K562 (cell line): ENCODE measurements at regions not wholly inside any gene's neighbourhood (a gene's known extent, or its start where the extent isn't known, plus 50 kb on each side); places are given as distances from the start of the nearest gene placed in this dataset.
"Not testable (repeated sequence)": the region's sequence is repeated elsewhere in the genome, so short reads cannot be mapped to it uniquely, and the experiment has no call there.

ENCODE experiments used
- ATAC-seq: fragments of 200-7000 bp; cut with Tn5 transposase; 3 replicates; pipeline ENCODE4 v1.9.1; 2020; ENCODE audit warnings: moderate library complexity
- BruUV-seq: library from RNA; stranded (reverse); fragments of 400-500 nt; replicated peaks from 2 replicates; lab custom pipeline; 2021; lab: Mats Ljungman, UMichigan
- CTCF ChIA-PET: fragments of 300-600 bp; formaldehyde crosslinking; extraction: SDS; loops from one replicate; lab custom pipeline; 2021; ENCODE audit warnings: low intra/inter-chr PET ratio; lab: Yijun Ruan, JAX
- POLR2A ChIA-PET: fragments of 300-600, 350-650 bp; sonication (Branson Sonifier 250); formaldehyde crosslinking; extraction: SDS; loops from one replicate; lab custom pipeline; 2021; ENCODE audit warnings: antibody characterized with exemption, inconsistent platforms; lab: Yijun Ruan, JAX
- DNase-seq, 4 experiments: peaks; one replicate each; pipeline versions ENCODE4 v3.0.0 to v3.0.0-alpha.2; 2011 to 2018; ENCODE audit warnings: low spot score in 3 of 4, mixed read lengths in 3 of 4; ENCODE audit errors: extremely low read depth in 1 of 4
- FAIRE-seq: peaks from 2 replicates; lab custom pipeline; 2011; peaks lifted over from hg19 to GRCh38; lab: Jason Lieb, UNC
- H2AFZ ChIP-seq: 2 replicates; pipeline ENCODE4 v1.6.0; 2011; ENCODE audit warnings: low read depth, low read length, control low read depth, inconsistent platforms
- H3K27ac ChIP-seq: fragments of 200-600 bp; 3 replicates; pipeline ENCODE4 v1.8.0; 2011; ENCODE audit warnings: low read depth, mild to moderate bottlenecking, control low read depth, inconsistent platforms, low read length, moderate library complexity, mixed read lengths; ENCODE audit errors: extremely low read depth
- H3K27me3 ChIP-seq, 2 experiments: fragments of 300-600 bp in 1 of 2; 2 replicates in 1 of 2; 3 replicates in 1 of 2; pipeline versions ENCODE4 v1.6.0 to v1.8.0; 2011; ENCODE audit warnings: inconsistent platforms in 2 of 2, low read length in 2 of 2, mild to moderate bottlenecking in 1 of 2, mixed read lengths in 1 of 2, moderate library complexity in 1 of 2; ENCODE audit not compliant: control insufficient read depth in 2 of 2, insufficient read depth in 2 of 2
- H3K36me3 ChIP-seq: fragments of 300-600 bp; 3 replicates; pipeline ENCODE4 v1.8.0; 2011; ENCODE audit warnings: mild to moderate bottlenecking, low read length, inconsistent platforms; ENCODE audit not compliant: control insufficient read depth, insufficient read depth
- H3K4me1 ChIP-seq, 2 experiments: fragments of 200-600 bp in 1 of 2; replicated peaks in 1 of 2; 2 replicates in 1 of 2; 3 replicates in 1 of 2; pipeline versions ENCODE4 v1.5.1 to v1.8.0; 2011; ENCODE audit warnings: inconsistent platforms in 2 of 2, low read length in 2 of 2, mild to moderate bottlenecking in 1 of 2, mixed read lengths in 1 of 2, moderate library complexity in 1 of 2; ENCODE audit not compliant: control insufficient read depth in 2 of 2, insufficient read depth in 2 of 2
- H3K4me2 ChIP-seq: 2 replicates; pipeline ENCODE4 v1.6.1; 2011; ENCODE audit warnings: low read length, control low read depth, inconsistent platforms, mixed read lengths; ENCODE audit not compliant: insufficient read depth
- H3K4me3 ChIP-seq: fragments of 200-600 bp; sonication (generic), shearing (Covaris generic); 2 replicates; pipeline ENCODE4 v1.5.1; 2016; ENCODE audit warnings: control low read depth, inconsistent platforms
- H3K79me2 ChIP-seq: fragments of 200-600 bp; 3 replicates; pipeline ENCODE4 v1.8.0; 2011; ENCODE audit warnings: low read length, inconsistent platforms; ENCODE audit not compliant: control insufficient read depth, insufficient read depth
- H3K9ac ChIP-seq, 2 experiments: 2 replicates each; pipeline versions ENCODE4 v1.6.0 to v1.6.1; 2011; ENCODE audit warnings: low read depth in 2 of 2, low read length in 2 of 2, control low read depth in 1 of 2, inconsistent platforms in 1 of 2, mild to moderate bottlenecking in 1 of 2, mixed read lengths in 1 of 2; ENCODE audit not compliant: insufficient read depth in 1 of 2
- H3K9me1 ChIP-seq: one replicate; pipeline ENCODE4 v1.6.0; 2011; ENCODE audit warnings: inconsistent platforms, mild to moderate bottlenecking, low read length, moderate library complexity; ENCODE audit not compliant: control insufficient read depth, insufficient read depth
- H3K9me3 ChIP-seq: replicated peaks from 2 replicates; pipeline ENCODE4 v1.5.1; 2011; ENCODE audit warnings: low read depth, low read length, inconsistent platforms; ENCODE audit not compliant: control insufficient read depth, insufficient read depth
- H4K20me1 ChIP-seq: replicated peaks from 2 replicates; pipeline ENCODE4 v1.6.1; 2011; ENCODE audit warnings: low read length, inconsistent platforms, mixed read lengths; ENCODE audit not compliant: control insufficient read depth, insufficient read depth
- C11orf30 ChIP-seq: fragments of 450-650 bp; IDR thresholded peaks from 2 replicates; pipeline ENCODE4 v1.6.1; 2016; ENCODE audit warnings: low read depth, mild to moderate bottlenecking
- CTCF ChIP-seq, 3 experiments: IDR thresholded peaks in 2 of 3; conservative IDR thresholded peaks in 1 of 3; 2 replicates each; pipeline ENCODE4 v1.5.1; 2011 to 2012; ENCODE audit warnings: low read length in 3 of 3, mild to moderate bottlenecking in 3 of 3, control low read depth in 2 of 3, improper control_type of control experiment in 1 of 3, inconsistent platforms in 1 of 3, low read depth in 1 of 3, mixed read lengths in 1 of 3, moderate library complexity in 1 of 3; ENCODE audit not compliant: insufficient read depth in 2 of 3
- ESRRB ChIP-seq: fragments of 250-450 bp; sonication (Bioruptor Pico); IDR thresholded peaks from 2 replicates; pipeline ENCODE4 v1.5.0; 2020; ENCODE audit warnings: mild to moderate bottlenecking, moderate library complexity, borderline replicate concordance
- MTA3 ChIP-seq: fragments of 450-650 bp; formaldehyde crosslinking; IDR thresholded peaks from 2 replicates; pipeline ENCODE4 v1.6.1; 2017; ENCODE audit warnings: mild to moderate bottlenecking, borderline replicate concordance
- NFIC ChIP-seq: fragments of 450-650 bp; IDR thresholded peaks from 2 replicates; pipeline ENCODE4 v1.6.1; 2017; ENCODE audit warnings: mild to moderate bottlenecking, inconsistent platforms
- RAD21 ChIP-seq, 2 experiments: fragments of 250-450 bp in 1 of 2; fragments of 450-650 bp in 1 of 2; sonication (Bioruptor Pico) in 1 of 2; formaldehyde crosslinking in 1 of 2; IDR thresholded peaks in 1 of 2; conservative IDR thresholded peaks in 1 of 2; 2 replicates each; pipeline versions ENCODE4 v1.4.0 to v1.8.0; 2020 to 2022; ENCODE audit warnings: mild to moderate bottlenecking in 2 of 2, moderate library complexity in 1 of 2
- SMC3 ChIP-seq: conservative IDR thresholded peaks from 2 replicates; pipeline ENCODE4 v1.6.1; 2011; ENCODE audit warnings: low read depth, low read length, improper control_type of control experiment; ENCODE audit not compliant: insufficient read depth
- ZNF584 ChIP-seq: fragments of 200-800 bp; sonication (Bioruptor generic); IDR thresholded peaks from 2 replicates; pipeline ENCODE4 v1.6.1; 2016; ENCODE audit warnings: low read depth, mild to moderate bottlenecking, missing genetic modification characterization, missing compliant biosample characterization
- ZNF780A ChIP-seq: fragments of 250-450 bp; sonication (Bioruptor Pico); IDR thresholded peaks from 2 replicates; pipeline ENCODE4 v1.5.0; 2021; ENCODE audit warnings: mild to moderate bottlenecking
- WGBS: fragments of 100-300 bp; shearing (Covaris generic); methylation state at CpG from one replicate; pipeline ENCODE4 v1.1.6; 2016; ENCODE audit warnings: low coverage, mixed read lengths; ENCODE audit not compliant: insufficient coverage; ENCODE audit errors: missing lambda C conversion rate; 5-methylcytosine and 5-hydroxymethylcytosine counted together
- in situ Hi-C: fragments of 300-500 bp; cut with MboI; formaldehyde crosslinking; loops from 4 replicates; pipeline ENCODE4 v1.15.0; 2018; ENCODE audit warnings: inconsistent platforms, mixed read lengths
- intact Hi-C: fragments of 100-400 bp; cut with micrococcal nuclease; formaldehyde crosslinking; loops from 2 replicates; pipeline ENCODE4 v1.14.2; 2022
- TF ChIP-seq, protein P1 (sequence below): fragments of 450-650 bp; IDR thresholded peaks from 2 replicates; pipeline ENCODE4 v1.7.0; 2016; ENCODE audit warnings: borderline replicate concordance
- TF ChIP-seq, protein P2 (sequence below), 2 experiments: fragments of 450-650 bp; IDR thresholded peaks; 2 replicates each; pipeline ENCODE4 v1.6.1; 2016

- DNase-seq, in situ Hi-C loops, H3K4me3 ChIP-seq, H2AFZ ChIP-seq, H3K4me2 ChIP-seq, BruUV-seq, H3K27me3 ChIP-seq, H3K9me1 ChIP-seq, ATAC-seq, FAIRE-seq, H3K4me1 ChIP-seq, H4K20me1 ChIP-seq, POLR2A ChIA-PET, H3K36me3 ChIP-seq, H3K27ac ChIP-seq, H3K9ac ChIP-seq, intact Hi-C loops, CTCF ChIA-PET, H3K79me2 ChIP-seq, H3K9me3 ChIP-seq: not testable (repeated sequence)
- 20% methylated on average over 1 of the region's 1 CpG for WGBS
Measured at GRCh38 chrX:115987464-115987863, 183.1 kb upstream of the AGTR2 start.

DNA sequence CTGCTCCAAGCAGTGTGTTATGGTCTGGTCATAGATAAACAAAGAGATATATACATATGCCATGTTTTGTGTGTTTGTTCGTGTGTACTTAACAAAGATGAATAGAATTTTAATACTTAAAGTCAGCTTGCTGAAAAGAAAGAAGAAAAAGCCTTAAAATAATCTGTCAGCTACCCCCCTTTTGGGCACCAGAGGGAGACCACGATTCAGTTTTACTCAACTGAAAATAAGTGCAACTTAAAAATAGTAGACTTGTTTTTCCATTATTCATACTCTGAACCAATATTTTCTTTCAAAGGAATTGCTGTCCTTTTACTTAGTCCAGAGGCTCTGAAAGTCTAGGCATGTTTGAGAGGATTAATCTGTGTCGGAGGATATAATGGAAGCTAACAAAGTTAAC lies 181.7 kb upstream of the AGTR2 start:
- ATAC-seq (no peak), FAIRE-seq (no peak), DNase-seq (no peak)
- H3K9ac ChIP-seq: no peak overlapping the region
- no peak overlapping the region for H3K27ac ChIP-seq
- ChIA-PET POLR2A (no interaction called here), CTCF (no interaction called here)
- H3K79me2 ChIP-seq: no peaks in the 10 kb centered on the region
- no peaks in the 10 kb centered on the region for H3K9me1 ChIP-seq
- H2AFZ ChIP-seq: no peak overlapping the region
- H3K4me3 ChIP-seq: no peak overlapping the region
- H3K9me3 ChIP-seq: no peaks in the 10 kb centered on the region
- H3K4me1 ChIP-seq: no peaks in the 10 kb centered on the region
- BruUV-seq: no TSS peak
- in situ Hi-C loops (no loop called here), intact Hi-C loops (no loop called here)
- no peak overlapping the region for H3K4me2 ChIP-seq
- H3K36me3 ChIP-seq: no peaks in the 10 kb centered on the region
- WGBS: 0% methylated on average over 3 of the region's 3 CpGs
- H4K20me1 ChIP-seq: no peaks in the 10 kb centered on the region
- no peaks in the 10 kb centered on the region for H3K27me3 ChIP-seq
- TF ChIP-seq, protein P1, sequence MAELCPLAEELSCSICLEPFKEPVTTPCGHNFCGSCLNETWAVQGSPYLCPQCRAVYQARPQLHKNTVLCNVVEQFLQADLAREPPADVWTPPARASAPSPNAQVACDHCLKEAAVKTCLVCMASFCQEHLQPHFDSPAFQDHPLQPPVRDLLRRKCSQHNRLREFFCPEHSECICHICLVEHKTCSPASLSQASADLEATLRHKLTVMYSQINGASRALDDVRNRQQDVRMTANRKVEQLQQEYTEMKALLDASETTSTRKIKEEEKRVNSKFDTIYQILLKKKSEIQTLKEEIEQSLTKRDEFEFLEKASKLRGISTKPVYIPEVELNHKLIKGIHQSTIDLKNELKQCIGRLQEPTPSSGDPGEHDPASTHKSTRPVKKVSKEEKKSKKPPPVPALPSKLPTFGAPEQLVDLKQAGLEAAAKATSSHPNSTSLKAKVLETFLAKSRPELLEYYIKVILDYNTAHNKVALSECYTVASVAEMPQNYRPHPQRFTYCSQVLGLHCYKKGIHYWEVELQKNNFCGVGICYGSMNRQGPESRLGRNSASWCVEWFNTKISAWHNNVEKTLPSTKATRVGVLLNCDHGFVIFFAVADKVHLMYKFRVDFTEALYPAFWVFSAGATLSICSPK: no peak
- no peak for TF ChIP-seq MTA3
- no peak for TF ChIP-seq ZNF584 (CRISPR knock-in tag)
- TF ChIP-seq ESRRB (CRISPR knock-in tag): no peak
- no peak for TF ChIP-seq C11orf30
- no peak for TF ChIP-seq NFIC
- TF ChIP-seq RAD21 (CRISPR knock-in tag; conservative IDR thresholded peaks at IDR 0.05 in 1 of 2, IDR thresholded peaks at IDR 0.05 in 1 of 2): peak in 1 of 2 experiments; percentile 45; a peak in 2 of 4 replicates
- TF ChIP-seq SMC3: no peak
- no peak for TF ChIP-seq ZNF780A (CRISPR knock-in tag)
- TF ChIP-seq, protein P2, sequence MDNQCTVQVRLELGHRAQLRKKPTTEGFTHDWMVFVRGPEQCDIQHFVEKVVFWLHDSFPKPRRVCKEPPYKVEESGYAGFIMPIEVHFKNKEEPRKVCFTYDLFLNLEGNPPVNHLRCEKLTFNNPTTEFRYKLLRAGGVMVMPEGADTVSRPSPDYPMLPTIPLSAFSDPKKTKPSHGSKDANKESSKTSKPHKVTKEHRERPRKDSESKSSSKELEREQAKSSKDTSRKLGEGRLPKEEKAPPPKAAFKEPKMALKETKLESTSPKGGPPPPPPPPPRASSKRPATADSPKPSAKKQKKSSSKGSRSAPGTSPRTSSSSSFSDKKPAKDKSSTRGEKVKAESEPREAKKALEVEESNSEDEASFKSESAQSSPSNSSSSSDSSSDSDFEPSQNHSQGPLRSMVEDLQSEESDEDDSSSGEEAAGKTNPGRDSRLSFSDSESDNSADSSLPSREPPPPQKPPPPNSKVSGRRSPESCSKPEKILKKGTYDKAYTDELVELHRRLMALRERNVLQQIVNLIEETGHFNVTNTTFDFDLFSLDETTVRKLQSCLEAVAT (IDR thresholded peaks at IDR 0.05): no peak
- TF ChIP-seq CTCF (IDR thresholded peaks at IDR 0.05 in 2 of 3, conservative IDR thresholded peaks at IDR 0.05 in 1 of 3; ENCODE audit: insufficient read depth in 2 of 3, low read depth in 1 of 3, low read length in 3 of 3): 0 out of 6 replicates have a peak, but pooled peaks of 1 of the 3 experiments have one; percentile 15
